ENCODE measurements at regions not wholly inside any gene's neighbourhood (a gene's known extent, or its start where the extent isn't known, plus 50 kb on each side); places are given as distances from the start of the nearest gene placed in this dataset.
"Not testable (repeated sequence)": the region's sequence is repeated elsewhere in the genome, so short reads cannot be mapped to it uniquely, and the experiment has no call there.

DNA sequence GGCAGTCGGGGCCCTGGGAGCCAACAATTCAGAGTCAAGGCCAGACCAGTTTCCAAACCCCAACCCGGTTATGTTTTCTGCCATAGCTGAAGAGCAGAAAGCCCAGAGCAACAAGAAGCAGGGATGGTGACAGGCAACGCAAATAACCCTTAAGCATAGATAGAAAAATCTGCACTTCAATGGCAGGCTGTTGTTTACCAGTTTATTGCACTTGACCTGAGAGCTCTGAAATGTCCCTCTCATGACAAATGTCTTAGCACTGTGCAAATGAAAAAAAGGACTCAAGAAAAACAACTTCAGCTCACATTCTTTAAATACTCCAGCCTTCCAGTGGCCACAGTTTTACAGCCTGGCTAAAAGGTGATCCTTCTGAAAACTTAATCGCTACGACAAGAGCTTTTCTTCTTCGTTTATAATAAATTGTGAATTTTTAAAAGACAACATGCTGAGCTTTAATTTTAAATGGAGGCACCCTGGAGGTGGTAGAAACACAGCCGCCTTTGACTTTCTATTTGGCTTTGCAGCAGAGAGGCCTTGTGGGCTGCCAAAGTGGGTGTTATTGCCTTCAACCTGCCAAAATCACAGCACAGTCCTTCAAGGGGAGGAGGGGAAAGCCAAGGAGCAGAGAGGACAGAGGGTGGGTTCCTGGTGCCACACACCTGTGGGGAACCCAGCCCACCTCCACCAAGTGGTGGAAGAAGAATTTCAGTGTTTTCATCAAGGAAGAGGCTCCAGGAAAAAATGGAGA, 289.5 kb upstream of the CDYL start:
- DNase-seq = peak; percentile 48

DNA sequence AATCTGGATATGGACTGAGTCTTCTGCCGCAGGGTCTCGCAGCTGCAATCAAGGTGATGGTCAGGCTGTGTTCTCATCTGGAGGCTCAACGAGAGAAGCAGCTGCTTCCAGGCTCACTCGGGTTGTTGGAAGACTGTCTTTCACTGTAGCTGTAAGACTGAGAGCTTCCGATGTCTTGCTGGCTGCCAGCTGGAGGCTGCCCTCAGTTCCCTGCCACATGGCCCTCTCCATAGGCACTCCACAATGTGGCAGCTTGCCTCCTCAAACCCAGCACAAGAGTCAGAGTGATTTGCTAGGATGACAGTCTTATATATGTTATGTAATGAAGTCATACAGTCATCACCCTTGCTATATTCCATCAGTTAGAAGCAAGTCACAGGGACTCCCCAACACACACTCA, 290.5 kb upstream of the CDYL start:
- DNase-seq = no peak

DNA sequence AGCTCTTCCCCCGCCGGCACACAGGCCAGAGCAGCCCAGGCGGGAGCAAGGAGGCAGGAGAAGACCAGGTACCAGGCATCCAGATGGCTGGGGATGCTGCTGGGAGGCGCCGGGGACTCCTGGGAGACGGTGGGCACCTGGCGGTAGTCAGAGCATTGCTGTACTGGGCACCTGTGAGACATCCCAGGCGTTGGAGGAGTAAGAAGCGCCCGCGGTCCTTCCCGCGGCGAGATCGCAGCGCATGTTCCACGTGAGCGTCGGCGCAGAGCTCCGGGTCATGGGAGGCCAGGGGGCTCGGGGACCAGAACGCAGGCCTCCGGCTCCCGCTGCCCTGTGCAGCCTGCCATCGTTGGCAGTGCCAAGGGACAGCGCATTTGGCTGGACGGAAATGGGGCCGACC, 293.7 kb upstream of the CDYL start:
- no peak for DNase-seq

DNA sequence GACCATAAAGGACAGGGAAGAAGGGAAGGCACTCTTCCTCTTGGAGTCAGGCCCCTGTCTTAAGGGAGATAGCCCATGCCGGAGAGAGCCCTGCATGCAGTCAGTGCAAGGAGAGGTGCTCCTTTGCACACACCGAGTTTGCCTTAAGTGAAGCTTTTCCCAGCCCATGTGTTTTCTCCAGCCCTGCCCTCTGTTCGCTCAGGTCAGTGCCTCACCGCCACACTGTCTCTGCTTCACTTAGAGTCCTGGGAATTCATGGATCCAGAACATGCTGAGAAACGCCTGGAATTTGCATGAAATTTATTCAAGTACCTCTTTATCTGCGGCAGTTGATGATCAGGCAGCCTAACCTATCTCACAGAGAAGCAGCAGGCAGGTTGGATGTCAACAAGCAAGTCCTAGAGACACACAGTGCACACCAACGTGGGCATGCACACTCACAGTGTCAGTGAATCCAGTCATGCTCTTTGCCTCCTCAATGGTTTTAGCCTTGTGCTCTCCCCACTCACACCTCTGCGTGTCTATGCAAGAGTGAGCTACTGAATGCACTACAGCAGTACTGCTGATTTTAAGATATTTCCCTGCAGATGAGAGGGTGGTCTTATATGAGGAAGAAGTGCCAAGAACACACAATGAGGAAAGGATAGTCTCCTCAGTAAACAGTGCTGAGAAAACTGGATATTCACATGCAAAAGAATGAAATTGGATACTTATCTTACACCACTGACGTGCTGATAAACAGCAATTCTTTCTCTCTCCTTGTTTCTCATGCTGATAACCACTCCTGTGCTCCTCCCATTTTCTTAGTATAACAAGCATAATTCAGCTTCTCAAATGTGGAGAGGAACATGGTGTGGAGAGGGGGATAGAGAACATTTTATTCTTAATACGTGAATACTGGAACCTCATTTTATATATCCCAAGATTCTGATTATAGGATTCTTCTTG, 295.1 kb upstream of the CDYL start:
- no peak for DNase-seq

DNA sequence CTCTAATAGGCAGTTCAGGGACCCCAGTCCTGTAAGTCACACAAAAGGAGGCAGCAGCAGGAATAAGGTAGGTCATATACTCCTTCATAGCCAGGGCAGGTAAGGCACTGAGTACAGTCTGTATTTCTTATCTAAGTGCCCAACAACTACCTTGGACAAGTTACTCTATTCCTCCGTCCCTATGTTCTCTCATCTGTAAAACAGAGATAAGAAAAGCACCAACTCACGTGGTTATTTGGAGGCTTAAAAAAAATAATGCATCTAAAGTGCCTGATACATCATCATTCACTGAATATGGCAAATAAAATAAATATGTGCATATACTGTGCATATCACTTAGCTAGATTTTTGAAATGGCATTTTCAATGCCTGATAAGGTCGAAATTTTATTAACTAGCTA, 298.1 kb upstream of the CDYL start:
- DNase-seq = no peak

DNA sequence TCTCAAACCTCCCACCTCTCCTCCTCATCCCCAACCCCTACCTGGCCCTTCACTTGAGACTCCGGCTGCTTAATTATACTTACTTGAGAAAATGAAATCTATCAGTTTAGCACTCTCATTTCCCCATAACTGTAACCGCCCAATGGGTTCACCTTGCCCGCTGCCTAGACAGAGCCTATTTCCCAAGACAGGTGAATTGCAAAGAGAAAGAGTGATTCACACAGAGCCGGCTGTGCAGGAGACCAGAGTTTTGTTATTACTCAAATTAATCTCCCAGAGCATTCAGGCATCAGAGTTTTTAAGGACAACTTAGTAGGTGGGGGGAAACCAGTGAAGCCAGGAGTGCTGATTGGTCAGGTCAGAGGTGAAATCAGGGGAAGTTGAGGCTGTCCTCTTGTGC, 301.4 kb upstream of the CDYL start:
- no peak for DNase-seq

DNA sequence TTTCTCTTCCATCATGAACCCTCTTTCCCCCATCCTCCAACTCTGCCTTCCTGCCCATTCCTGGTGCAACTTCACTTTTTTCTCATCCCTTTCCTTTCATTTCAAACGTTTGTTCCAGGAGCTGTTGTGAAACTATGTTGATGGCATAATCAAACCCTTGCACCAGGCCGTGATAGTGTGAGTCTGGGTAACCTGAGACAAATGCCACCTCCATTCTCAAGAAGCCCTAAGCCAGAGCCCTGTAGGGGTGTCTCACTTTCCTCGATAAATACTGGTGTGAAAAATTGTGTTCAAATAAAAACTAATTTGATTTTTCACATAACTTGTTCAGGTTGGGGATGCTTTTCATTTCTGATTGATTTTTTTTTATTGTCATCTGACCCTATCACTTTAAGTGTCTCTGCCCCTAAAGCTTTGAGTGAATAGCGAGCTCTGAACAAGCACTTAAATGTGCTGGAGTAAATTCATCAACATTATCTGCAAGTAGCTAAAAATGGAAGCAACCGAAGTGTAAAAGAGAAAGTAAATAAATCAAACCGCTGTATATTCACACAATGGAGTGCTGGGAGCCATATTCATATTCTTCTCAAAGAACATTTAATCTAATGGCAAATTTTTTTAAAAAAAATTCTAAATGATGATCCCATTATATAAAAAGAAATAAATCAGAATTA, 303.1 kb upstream of the CDYL start:
- peak; percentile 8 for DNase-seq

DNA sequence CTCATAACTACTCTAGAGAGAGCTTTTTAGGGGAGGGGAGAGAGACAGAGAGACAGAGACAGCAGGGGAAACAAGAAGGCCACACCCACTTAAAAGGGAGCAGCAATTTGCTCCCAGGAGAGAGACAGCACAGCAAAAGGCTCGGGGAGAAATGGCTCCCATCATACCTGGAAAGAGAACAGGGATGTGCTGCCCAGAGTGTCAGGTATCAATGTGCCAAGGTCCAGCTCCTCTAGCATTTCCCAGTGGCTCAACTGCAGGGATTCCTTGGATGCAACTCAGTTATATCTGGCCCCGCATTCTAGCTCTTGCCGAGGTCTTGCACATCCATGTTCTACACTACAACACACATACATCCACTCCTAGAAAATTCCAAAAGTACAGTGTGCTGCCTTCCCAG, 304.0 kb upstream of the CDYL start:
- DNase-seq = no peak

DNA sequence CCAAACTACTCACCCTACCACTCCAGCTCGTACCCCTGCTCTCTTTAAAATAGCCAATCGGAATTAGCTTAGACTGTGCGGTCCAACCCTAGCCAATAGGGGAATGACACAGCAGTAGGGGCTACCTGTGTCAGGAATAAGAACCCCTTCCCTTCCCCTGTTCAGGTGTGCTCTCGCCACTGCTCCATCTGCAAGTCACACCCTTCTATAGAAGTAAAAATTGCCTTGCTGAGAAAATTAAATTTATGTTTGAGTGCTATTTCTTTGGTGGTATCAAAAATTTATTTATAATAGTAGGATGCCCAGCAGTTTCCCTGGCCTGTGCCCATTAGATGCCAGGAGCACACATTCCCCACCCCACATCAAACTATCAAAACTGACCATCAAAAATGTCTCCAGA, 304.7 kb upstream of the CDYL start:
- DNase-seq = not testable (repeated sequence)

DNA sequence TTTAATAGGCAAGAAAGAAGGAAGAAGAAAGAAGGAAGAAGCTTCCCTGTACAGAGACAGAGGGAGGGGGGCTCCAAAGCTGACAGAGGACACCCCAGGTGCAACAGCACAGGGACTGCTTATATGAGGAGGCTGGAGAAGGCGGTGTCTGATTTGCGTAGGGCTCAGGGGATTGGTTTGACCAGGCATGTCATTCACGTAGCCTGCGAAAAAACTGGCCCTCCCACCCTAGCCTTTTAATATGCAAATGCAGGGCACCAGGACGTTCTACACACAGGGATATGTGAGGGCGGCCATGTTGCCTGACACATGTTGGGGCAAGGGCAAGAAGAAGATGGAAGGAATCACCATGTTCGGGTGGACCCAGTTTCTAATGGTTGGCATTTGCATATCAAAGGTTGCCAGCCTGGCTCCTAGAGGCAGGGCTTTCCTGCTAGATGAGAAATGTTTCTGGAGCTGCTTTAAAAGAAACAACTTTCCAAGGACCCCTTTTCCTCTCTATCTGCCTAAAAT, 305.4 kb upstream of the CDYL start:
- no peak for DNase-seq

DNA sequence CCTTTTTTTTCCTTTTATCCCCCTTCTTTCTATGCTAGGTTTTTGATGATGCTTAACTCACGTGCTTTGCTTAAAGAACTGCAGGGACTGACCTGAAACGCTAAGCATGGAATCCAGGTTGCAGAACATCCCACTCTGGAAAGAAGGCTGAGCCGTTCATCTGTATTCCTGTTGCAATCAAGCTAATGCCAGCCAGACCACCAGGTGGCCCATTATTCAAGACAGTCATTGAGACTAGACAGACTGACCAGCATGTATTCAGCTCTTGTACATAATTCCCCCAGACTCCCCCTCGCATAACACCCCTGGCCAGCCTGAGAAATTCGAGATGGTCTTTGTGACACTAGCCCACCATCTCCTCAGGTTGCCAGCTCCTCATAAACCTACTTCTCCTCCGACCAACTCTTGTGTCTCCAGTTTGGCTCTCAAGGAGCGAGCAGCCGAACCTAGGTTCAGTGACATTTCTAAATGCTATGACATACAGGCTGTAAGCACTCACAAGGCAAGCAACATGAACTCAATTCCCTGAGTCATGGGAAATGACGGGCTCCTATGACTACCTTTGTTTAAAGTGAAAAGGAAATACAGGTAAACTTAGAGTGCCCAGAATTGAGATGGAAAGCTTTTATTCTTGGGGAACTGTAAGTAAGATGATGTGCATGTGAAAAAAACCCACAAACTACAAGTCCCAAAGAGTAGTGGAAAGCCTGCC, 309.3 kb upstream of the CDYL start:
- peak; percentile 33 for DNase-seq

DNA sequence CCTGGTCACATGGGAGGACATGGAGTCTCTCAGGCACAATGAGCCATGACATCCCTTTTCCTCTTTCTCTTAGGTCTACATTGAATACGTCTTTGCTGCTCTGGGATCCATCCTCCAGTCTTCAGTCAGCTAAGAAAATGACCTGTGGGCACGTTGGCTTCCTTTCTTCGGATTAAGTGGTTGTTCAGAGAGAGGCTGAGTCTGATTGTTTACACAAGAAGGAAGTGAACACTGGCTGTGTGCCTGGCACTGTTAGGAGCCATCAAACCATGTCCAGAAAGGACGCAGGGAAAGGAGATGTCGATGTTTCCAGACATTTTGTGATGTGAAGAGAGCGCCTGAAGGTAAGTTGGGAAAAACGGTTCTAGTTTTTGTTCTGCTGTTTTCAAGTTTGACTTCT, 309.9 kb upstream of the CDYL start:
- DNase-seq = peak; percentile 47

DNA sequence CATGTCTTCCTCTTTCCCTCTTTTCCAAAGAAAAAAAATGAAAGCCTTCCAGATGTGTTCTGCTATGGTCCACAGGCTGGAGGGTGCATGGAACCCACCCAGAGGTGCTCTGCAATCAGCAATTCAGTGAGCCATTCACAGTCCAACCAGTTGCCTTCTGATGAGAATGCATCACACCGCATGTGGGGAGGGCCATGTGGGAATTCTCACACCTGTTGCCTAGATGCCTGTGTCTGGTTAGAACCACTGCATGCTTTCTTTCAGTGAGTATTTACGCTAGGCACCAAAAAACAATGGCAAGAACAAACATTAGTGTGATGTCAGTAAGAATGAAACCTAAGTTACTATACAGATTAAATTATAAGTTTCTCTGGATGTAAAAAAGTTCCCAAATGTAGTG, 311.6 kb upstream of the CDYL start:
- peak; percentile 6 for DNase-seq

DNA sequence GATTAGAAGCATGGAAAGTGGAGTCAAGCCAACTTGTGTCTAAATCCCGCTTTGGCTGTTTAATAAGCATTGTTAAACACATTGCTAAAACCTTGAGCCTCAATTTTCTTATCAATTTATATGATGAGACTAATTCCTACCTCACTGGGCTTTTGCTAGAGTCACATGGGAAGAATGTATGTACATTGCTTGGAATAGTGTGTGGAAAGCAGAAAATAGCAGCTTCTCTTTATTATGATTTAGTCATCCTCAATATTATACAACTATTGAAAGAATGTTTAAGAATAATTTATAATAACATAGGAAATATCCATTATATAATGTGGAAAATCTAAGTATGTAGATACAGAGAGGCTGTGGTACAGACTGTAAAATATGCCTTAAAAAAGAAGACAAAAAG, 313.0 kb upstream of the CDYL start:
- no peak for DNase-seq

DNA sequence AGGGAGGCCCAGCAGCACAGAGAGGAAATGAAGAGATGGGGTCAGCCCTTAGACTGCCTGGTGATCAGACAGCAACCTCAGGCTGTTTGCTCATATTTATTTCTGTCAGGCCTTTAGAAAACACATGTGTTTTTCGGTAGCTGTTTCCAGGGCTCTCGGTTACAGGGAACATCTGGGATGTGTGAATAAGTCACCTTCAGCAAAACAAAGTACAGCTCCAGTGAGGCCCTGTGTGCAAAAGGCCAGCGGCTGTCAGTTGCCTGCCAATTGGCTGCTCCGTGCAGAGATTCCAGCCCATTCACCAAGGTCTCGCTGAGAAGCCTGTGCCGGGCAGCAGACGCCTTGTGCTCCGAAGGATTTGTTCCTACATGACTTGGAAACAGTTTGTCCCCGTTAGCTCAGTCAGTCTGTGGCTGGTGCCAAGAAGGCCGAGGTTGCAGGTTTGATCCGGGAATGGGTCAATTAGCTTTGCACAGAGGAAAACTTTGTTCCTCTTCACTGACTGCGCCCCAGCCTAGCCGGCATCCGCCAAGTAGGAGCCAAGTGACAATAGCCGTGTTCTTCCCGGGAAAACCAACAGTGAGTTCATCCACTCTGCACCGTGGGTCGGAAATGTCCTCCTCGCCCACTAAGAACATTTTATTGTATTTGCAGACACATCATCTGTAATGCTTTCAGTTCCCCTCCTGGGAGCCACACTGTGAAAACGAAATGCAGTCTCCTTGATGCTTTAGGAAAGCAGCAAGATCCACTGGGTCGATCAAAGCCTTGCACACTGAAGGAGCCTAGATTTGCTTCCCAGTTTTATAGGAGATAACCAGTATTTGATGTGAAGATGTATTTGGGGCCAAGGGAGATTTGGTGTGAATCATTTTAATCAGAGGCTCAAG, 315.4 kb upstream of the CDYL start:
- no peak for DNase-seq

DNA sequence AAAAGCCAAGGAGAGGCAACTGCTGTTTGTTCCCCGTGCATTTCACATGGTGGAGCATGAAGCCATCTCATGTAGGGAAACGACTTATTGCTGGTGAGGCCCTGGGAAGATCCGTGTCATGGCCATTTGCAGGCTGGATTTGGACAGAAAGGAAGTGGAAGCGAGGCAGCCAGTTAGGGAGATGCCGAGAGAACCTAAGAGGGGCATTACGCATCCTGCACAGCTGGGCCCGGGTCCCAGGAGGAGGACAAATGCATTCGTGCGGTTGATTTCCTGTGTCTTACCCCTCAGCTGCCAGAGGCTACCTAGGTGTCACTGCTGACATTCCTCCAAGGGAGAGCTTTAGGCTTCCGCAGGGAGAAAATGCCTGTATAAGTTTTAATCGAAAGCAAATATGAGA, 316.2 kb upstream of the CDYL start:
- DNase-seq = no peak

DNA sequence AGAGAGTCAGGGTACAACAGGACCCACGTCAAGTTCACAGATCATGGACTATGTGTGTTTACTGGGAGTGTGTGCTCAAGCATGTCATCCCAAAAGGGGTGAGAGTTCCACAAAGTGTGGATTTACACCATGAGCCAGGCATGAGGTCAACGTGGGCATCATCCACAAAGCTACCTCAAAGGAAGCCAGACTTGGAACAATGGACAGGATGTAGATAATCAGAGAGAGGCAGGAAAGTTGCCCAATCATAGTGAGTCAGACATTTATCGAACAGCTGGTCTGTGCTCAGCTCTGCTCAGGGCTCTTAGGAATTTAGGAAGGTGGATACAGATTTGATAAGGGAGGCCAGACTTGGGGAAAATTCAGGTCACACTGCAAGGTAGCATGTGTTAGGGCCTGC, 317.2 kb upstream of the CDYL start:
- DNase-seq = peak; percentile 58

DNA sequence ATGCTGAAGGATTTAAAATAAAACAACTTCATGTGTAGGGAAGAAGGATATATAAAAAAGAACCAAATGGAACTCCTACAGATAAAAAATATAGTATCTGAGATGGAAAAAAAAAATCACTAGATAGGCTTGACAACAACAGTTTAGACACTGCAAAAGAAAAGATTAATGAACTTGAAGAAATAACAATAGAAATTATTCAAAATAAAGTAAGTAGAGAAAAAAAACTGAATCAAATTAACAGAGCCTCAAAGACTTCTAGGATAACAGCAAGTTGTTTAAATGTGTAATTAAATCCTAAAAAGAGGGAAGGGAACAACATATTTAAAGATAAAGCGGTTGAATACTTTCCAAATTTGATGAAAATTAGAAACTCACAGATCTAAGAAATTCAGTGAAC, 316.3 kb upstream of the ECI2 start:
- DNase-seq = no peak

DNA sequence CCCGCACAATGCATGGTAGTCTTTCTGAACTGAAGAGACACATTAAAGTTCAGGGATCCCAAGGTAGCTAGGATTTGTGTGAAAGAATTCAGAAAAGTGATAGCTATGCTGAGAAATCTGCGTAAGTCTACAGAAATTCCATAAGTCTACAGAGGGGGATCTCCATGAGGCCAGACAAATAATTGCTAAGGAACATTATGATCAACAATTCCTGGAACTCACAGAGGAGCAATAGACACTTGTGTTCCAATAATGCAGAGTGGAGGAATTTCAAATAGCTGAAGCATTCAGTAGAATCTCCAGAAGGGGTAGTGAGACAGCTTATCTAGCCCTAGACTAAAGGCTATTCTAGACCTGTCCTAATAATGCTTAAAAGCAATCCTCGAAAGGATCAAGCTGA, 315.7 kb upstream of the ECI2 start:
- no peak for DNase-seq

DNA sequence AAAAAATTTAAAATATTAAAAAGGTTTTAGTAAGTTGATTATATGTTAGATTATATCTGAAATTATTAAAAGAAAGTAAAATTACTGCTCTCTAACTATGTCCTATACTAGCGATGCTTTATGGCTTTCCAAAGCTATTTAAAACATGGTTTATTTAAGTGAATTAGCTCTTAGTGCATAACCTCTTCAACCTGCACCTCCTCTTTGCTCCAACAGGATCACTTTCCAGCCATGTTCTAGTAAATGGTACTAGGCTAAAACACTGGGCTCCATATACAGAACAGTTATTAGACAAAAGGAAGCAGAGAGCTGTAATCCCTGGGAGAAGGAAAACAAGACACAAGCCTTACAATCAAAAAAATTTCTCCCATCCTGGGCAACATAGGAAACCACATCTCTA, 314.9 kb upstream of the ECI2 start:
- DNase-seq = no peak

DNA sequence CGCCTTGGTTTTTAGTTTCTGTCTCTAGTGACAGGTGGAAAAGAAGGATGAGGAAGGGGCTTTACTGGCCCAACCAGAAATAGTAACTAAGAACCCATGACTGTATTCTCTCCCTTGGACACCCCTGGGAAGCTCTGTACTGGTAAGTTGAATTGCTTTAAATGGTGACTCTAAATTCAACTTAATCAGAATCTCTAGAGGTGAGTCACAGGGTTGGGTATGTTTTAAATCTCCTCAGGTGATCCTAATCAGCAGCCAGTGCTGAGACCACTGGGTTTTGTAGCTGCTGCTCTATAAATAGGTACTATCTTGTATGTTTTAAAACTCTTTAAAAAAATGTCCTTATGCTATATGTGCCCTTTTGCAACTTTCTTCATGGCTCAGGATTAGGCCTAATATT, 314.0 kb upstream of the ECI2 start:
- no peak for DNase-seq

DNA sequence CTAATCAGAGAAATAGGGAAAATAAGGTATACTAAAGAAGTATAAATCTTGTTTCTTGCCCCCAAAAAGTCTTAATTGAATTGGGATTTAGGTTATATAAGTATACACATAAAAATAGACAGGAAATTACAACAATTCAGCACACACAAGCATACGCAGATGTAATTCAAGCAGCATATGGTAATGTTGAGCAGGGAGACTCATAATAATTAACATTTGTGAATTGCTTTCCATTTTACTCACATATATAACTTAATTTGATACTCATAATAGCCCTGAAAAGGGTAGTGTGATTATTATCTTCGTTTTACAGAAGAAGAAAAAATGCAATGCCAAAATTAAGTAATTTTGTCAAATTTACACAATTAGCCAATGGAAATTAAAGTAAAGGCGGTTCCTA, 313.5 kb upstream of the ECI2 start:
- no peak for DNase-seq
